ENCODE measurements at regions not wholly inside any gene's neighbourhood (a gene's known extent, or its start where the extent isn't known, plus 50 kb on each side); places are given as distances from the start of the nearest gene placed in this dataset.

DNA sequence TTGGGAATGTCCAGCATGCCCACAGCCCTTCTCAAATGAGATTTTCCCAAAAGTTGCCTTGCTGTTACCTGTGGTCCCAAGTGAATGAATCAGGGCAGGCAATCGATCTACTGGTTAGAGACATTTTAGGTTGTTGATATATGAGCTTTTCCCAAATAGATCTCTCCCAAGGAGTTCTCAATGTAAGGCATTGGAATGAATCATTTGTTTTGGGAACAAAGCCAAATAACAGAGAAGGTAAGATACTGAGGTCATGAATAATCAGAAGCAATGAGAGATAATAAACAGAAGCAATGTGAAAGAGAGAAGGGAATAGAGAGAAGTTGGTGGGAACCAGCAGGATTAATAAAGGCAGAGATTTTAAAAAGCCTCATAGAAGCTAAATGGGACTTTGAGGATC lies 93.6 kb upstream of the FER start:
- H3K4me2 ChIP-seq, result no peak overlapping the region
- no peak overlapping the region for H3K27ac ChIP-seq
- H2AFZ ChIP-seq, result no peak overlapping the region
- no peaks in the 10 kb centered on the region for H3K27me3 ChIP-seq
- TF ChIP-seq, protein P1, sequence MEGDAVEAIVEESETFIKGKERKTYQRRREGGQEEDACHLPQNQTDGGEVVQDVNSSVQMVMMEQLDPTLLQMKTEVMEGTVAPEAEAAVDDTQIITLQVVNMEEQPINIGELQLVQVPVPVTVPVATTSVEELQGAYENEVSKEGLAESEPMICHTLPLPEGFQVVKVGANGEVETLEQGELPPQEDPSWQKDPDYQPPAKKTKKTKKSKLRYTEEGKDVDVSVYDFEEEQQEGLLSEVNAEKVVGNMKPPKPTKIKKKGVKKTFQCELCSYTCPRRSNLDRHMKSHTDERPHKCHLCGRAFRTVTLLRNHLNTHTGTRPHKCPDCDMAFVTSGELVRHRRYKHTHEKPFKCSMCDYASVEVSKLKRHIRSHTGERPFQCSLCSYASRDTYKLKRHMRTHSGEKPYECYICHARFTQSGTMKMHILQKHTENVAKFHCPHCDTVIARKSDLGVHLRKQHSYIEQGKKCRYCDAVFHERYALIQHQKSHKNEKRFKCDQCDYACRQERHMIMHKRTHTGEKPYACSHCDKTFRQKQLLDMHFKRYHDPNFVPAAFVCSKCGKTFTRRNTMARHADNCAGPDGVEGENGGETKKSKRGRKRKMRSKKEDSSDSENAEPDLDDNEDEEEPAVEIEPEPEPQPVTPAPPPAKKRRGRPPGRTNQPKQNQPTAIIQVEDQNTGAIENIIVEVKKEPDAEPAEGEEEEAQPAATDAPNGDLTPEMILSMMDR (IDR thresholded peaks at IDR 0.05; ENCODE audit: poor library complexity), result no peak
- TF ChIP-seq EZH2phosphoT487 (IDR thresholded peaks at IDR 0.05; ENCODE audit: low read depth, severe bottlenecking, unreplicated experiment) (no peak), EZH2 (IDR thresholded peaks at IDR 0.05; ENCODE audit: borderline replicate concordance) (no peak)
- no peaks in the 10 kb centered on the region for H3K36me3 ChIP-seq (replicated peaks; ENCODE audit: insufficient read depth, low read depth)
- WGBS (ENCODE audit: low lambda C conversion rate, missing lambda C conversion rate), result 86% methylated on average over 1 of the region's 1 CpG
- H3K79me2 ChIP-seq, result no peaks in the 10 kb centered on the region
- H3K4me1 ChIP-seq (ENCODE audit: insufficient read depth), result no peaks in the 10 kb centered on the region
- DNase-seq (ENCODE audit: low spot score), result no peak
- no peak overlapping the region for H3K4me3 ChIP-seq
- no peaks in the 10 kb centered on the region for H4K20me1 ChIP-seq (ENCODE audit: insufficient read depth, poor library complexity, severe bottlenecking)
- no peaks in the 10 kb centered on the region for H3K9me3 ChIP-seq (ENCODE audit: low read depth)
- H3K9me2 ChIP-seq (replicated peaks; ENCODE audit: insufficient read depth), result no peaks in the 10 kb centered on the region

DNA sequence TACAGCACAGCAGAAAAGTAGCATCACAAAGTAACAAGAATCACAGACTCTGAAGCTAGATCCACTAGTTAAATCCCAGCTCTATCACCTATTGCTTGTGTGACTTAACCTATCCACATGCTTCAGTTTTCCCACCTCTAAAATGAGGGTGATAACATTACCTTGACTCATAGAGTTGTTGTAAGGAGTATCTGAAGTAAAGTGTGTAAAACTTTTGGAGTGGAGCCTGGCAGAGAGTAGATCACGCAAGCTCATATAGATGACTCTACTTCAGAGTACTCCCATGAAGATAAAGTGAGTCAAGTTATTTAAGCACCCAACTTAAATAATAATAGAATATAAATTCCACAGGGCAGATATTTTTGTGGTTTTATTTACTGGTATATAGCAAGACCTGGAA lies 94.5 kb upstream of the FER start:
- H2AFZ ChIP-seq, result no peak overlapping the region
- H4K20me1 ChIP-seq (ENCODE audit: insufficient read depth, poor library complexity, severe bottlenecking), result no peaks in the 10 kb centered on the region
- no peaks in the 10 kb centered on the region for H3K36me3 ChIP-seq (replicated peaks; ENCODE audit: insufficient read depth, low read depth)
- no peak for TF ChIP-seq EZH2 (IDR thresholded peaks at IDR 0.05; ENCODE audit: borderline replicate concordance)
- TF ChIP-seq, protein P1 (IDR thresholded peaks at IDR 0.05; ENCODE audit: poor library complexity), result no peak
- no peak for TF ChIP-seq EZH2phosphoT487 (IDR thresholded peaks at IDR 0.05; ENCODE audit: low read depth, severe bottlenecking, unreplicated experiment)
- no peaks in the 10 kb centered on the region for H3K4me1 ChIP-seq (ENCODE audit: insufficient read depth)
- H3K27me3 ChIP-seq, result no peaks in the 10 kb centered on the region
- WGBS (ENCODE audit: low lambda C conversion rate, missing lambda C conversion rate), result 92% methylated on average over 1 of the region's 1 CpG
- no peaks in the 10 kb centered on the region for H3K9me3 ChIP-seq (ENCODE audit: low read depth)
- H3K79me2 ChIP-seq, result no peaks in the 10 kb centered on the region
- H3K4me2 ChIP-seq, result no peak overlapping the region
- H3K4me3 ChIP-seq, result no peak overlapping the region
- DNase-seq (ENCODE audit: low spot score), result no peak
- H3K27ac ChIP-seq, result no peak overlapping the region
- no peaks in the 10 kb centered on the region for H3K9me2 ChIP-seq (replicated peaks; ENCODE audit: insufficient read depth)

DNA sequence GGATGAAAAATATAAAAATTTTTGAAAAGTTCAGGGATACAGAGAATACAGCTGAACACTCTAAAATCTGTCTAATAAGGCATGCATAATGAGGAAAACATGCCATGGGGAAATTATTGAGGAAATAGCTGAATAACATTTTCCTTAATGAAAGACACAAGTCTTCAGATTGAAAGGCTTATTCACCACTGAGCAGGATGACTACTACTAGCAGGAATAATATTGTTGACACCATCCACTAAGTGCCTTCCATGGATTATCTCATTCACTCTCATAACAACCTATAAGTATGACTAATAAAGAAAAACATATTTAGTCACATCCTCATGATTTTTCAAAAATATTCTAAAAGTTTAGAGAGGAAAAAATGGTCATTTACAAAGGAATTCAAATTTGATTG lies 96.7 kb upstream of the FER start:
- H4K20me1 ChIP-seq (ENCODE audit: insufficient read depth, poor library complexity, severe bottlenecking), result no peaks in the 10 kb centered on the region
- TF ChIP-seq, protein P1 (IDR thresholded peaks at IDR 0.05; ENCODE audit: poor library complexity), result no peak
- TF ChIP-seq EZH2 (IDR thresholded peaks at IDR 0.05; ENCODE audit: borderline replicate concordance), result no peak
- TF ChIP-seq EZH2phosphoT487 (IDR thresholded peaks at IDR 0.05; ENCODE audit: low read depth, severe bottlenecking, unreplicated experiment), result no peak
- DNase-seq (ENCODE audit: low spot score), result no peak

DNA sequence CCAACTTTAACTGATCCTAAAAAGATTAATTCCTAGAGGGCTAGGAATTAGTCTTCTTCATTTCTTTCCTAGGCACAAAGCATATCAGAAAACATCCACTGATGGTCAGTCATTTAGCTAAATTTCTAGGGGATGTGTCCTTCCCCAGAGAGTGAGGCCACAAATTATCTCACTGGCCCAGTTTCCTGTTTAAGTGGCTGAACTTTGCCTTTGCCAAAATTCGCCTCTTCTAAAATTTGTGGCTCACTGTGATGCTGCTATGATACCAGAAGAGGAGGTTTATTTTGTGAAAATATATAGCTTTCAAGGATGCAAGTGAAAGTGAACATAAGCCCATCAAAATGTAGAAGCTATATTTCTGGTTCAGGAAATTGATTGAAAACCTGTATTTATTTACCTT lies 98.1 kb upstream of the FER start:
- WGBS (ENCODE audit: low lambda C conversion rate, missing lambda C conversion rate), result 91% methylated on average over 1 of the region's 1 CpG
- H3K9me3 ChIP-seq (ENCODE audit: low read depth), result no peaks in the 10 kb centered on the region
- no peak overlapping the region for H3K27ac ChIP-seq
- H3K4me3 ChIP-seq, result no peak overlapping the region
- no peaks in the 10 kb centered on the region for H3K36me3 ChIP-seq (replicated peaks; ENCODE audit: insufficient read depth, low read depth)
- no peak overlapping the region for H3K4me2 ChIP-seq
- H3K79me2 ChIP-seq, result no peaks in the 10 kb centered on the region
- H3K27me3 ChIP-seq, result no peaks in the 10 kb centered on the region
- TF ChIP-seq, protein P1 (IDR thresholded peaks at IDR 0.05; ENCODE audit: poor library complexity), result no peak
- no peak for TF ChIP-seq EZH2 (IDR thresholded peaks at IDR 0.05; ENCODE audit: borderline replicate concordance)
- TF ChIP-seq EZH2phosphoT487 (IDR thresholded peaks at IDR 0.05; ENCODE audit: low read depth, severe bottlenecking, unreplicated experiment), result no peak
- no peaks in the 10 kb centered on the region for H3K9me2 ChIP-seq (replicated peaks; ENCODE audit: insufficient read depth)
- no peaks in the 10 kb centered on the region for H4K20me1 ChIP-seq (ENCODE audit: insufficient read depth, poor library complexity, severe bottlenecking)
- DNase-seq (ENCODE audit: low spot score), result no peak
- H2AFZ ChIP-seq, result no peak overlapping the region
- H3K4me1 ChIP-seq (ENCODE audit: insufficient read depth), result no peaks in the 10 kb centered on the region

More for the DNA sequence above, 96.7 kb upstream of the FER start:
- H3K36me3 ChIP-seq (replicated peaks; ENCODE audit: insufficient read depth, low read depth), result no peaks in the 10 kb centered on the region
- no peak overlapping the region for H3K4me3 ChIP-seq
- H3K27me3 ChIP-seq, result no peaks in the 10 kb centered on the region
- H3K27ac ChIP-seq, result no peak overlapping the region
- no peak overlapping the region for H3K4me2 ChIP-seq
- H2AFZ ChIP-seq, result no peak overlapping the region
- no peaks in the 10 kb centered on the region for H3K4me1 ChIP-seq (ENCODE audit: insufficient read depth)
- no peaks in the 10 kb centered on the region for H3K9me3 ChIP-seq (ENCODE audit: low read depth)
- no peaks in the 10 kb centered on the region for H3K9me2 ChIP-seq (replicated peaks; ENCODE audit: insufficient read depth)
- H3K79me2 ChIP-seq, result no peaks in the 10 kb centered on the region
